ENCODE measurements at regions not wholly inside any gene's neighbourhood (a gene's known extent, or its start where the extent isn't known, plus 50 kb on each side); places are given as distances from the start of the nearest gene placed in this dataset.
"Not testable (repeated sequence)": the region's sequence is repeated elsewhere in the genome, so short reads cannot be mapped to it uniquely, and the experiment has no call there.

- Histone ChIP-seq H3K4me1 (ENCODE audit: control insufficient read depth, insufficient read depth, low read length) (no peaks in the 10 kb centered on the region), H3K4me3 (ENCODE audit: low read length) (no peak overlapping the region), H3K27me3 (ENCODE audit: control insufficient read depth, insufficient read depth, low read length) (no peaks in the 10 kb centered on the region), H3K36me3 (ENCODE audit: control insufficient read depth, insufficient read depth, low read length) (no peaks in the 10 kb centered on the region), H3K9ac (ENCODE audit: low read length) (no peak overlapping the region), H3K9me3 (ENCODE audit: control insufficient read depth, low read length) (no peaks in the 10 kb centered on the region)
Observed at GRCh38 chr5:166624573-166624972, 1666.9 kb upstream of the WWC1 start.

- H3K4me1 ChIP-seq (ENCODE audit: control insufficient read depth, insufficient read depth, low read length) = no peaks in the 10 kb centered on the region
- H3K9ac ChIP-seq (ENCODE audit: low read length) = no peak overlapping the region
- H3K9me3 ChIP-seq (ENCODE audit: control insufficient read depth, low read length) = no peaks in the 10 kb centered on the region
- no peak overlapping the region for H3K4me3 ChIP-seq (ENCODE audit: low read length)
- no peaks in the 10 kb centered on the region for H3K27me3 ChIP-seq (ENCODE audit: control insufficient read depth, insufficient read depth, low read length)
- no peaks in the 10 kb centered on the region for H3K36me3 ChIP-seq (ENCODE audit: control insufficient read depth, insufficient read depth, low read length)
Observed at GRCh38 chr5:166625210-166625865, 1666.1 kb upstream of the WWC1 start.

GRCh38 chr5:166637295-166637694 is 1654.2 kb upstream of the WWC1 start:
- Histone ChIP-seq H3K9ac (ENCODE audit: low read length) (no peak overlapping the region), H3K4me3 (ENCODE audit: low read length) (no peak overlapping the region), H3K27me3 (ENCODE audit: control insufficient read depth, insufficient read depth, low read length) (no peaks in the 10 kb centered on the region), H3K36me3 (ENCODE audit: control insufficient read depth, insufficient read depth, low read length) (no peaks in the 10 kb centered on the region), H3K9me3 (ENCODE audit: control insufficient read depth, low read length) (peaks cover 2% of the 10 kb centered on the region), H3K4me1 (ENCODE audit: control insufficient read depth, insufficient read depth, low read length) (no peaks in the 10 kb centered on the region)

- Histone ChIP-seq H3K9ac (ENCODE audit: low read length) (no peak overlapping the region), H3K36me3 (ENCODE audit: control insufficient read depth, insufficient read depth, low read length) (no peaks in the 10 kb centered on the region), H3K4me1 (ENCODE audit: control insufficient read depth, insufficient read depth, low read length) (no peaks in the 10 kb centered on the region), H3K4me3 (ENCODE audit: low read length) (no peak overlapping the region), H3K27me3 (ENCODE audit: control insufficient read depth, insufficient read depth, low read length) (no peaks in the 10 kb centered on the region), H3K9me3 (ENCODE audit: control insufficient read depth, low read length) (no peaks in the 10 kb centered on the region)
Observed at GRCh38 chr5:166639151-166639550, 1652.3 kb upstream of the WWC1 start.

GRCh38 chr5:166640136-166640535 is 1651.3 kb upstream of the WWC1 start:
- H3K4me3 ChIP-seq (ENCODE audit: low read length); H3K9me3 ChIP-seq (ENCODE audit: control insufficient read depth, low read length); H3K36me3 ChIP-seq (ENCODE audit: control insufficient read depth, insufficient read depth, low read length); H3K27me3 ChIP-seq (ENCODE audit: control insufficient read depth, insufficient read depth, low read length); H3K4me1 ChIP-seq (ENCODE audit: control insufficient read depth, insufficient read depth, low read length); H3K9ac ChIP-seq (ENCODE audit: low read length): not testable (repeated sequence)

GRCh38 chr5:166648736-166649135 is 1642.7 kb upstream of the WWC1 start:
- H3K4me1 ChIP-seq (ENCODE audit: control insufficient read depth, insufficient read depth, low read length) = no peaks in the 10 kb centered on the region
- no peak overlapping the region for H3K4me3 ChIP-seq (ENCODE audit: low read length)
- no peaks in the 10 kb centered on the region for H3K9me3 ChIP-seq (ENCODE audit: control insufficient read depth, low read length)
- H3K36me3 ChIP-seq (ENCODE audit: control insufficient read depth, insufficient read depth, low read length) = no peaks in the 10 kb centered on the region
- no peaks in the 10 kb centered on the region for H3K27me3 ChIP-seq (ENCODE audit: control insufficient read depth, insufficient read depth, low read length)
- H3K9ac ChIP-seq (ENCODE audit: low read length) = no peak overlapping the region

GRCh38 chr5:166649676-166650075 is 1641.8 kb upstream of the WWC1 start:
- no peaks in the 10 kb centered on the region for H3K4me1 ChIP-seq (ENCODE audit: control insufficient read depth, insufficient read depth, low read length)
- H3K9ac ChIP-seq (ENCODE audit: low read length) = no peak overlapping the region
- H3K9me3 ChIP-seq (ENCODE audit: control insufficient read depth, low read length) = no peaks in the 10 kb centered on the region
- no peaks in the 10 kb centered on the region for H3K27me3 ChIP-seq (ENCODE audit: control insufficient read depth, insufficient read depth, low read length)
- H3K4me3 ChIP-seq (ENCODE audit: low read length) = no peak overlapping the region
- no peaks in the 10 kb centered on the region for H3K36me3 ChIP-seq (ENCODE audit: control insufficient read depth, insufficient read depth, low read length)

- no peaks in the 10 kb centered on the region for H3K27me3 ChIP-seq (ENCODE audit: control insufficient read depth, insufficient read depth, low read length)
- H3K4me1 ChIP-seq (ENCODE audit: control insufficient read depth, insufficient read depth, low read length) = no peaks in the 10 kb centered on the region
- no peaks in the 10 kb centered on the region for H3K9me3 ChIP-seq (ENCODE audit: control insufficient read depth, low read length)
- no peaks in the 10 kb centered on the region for H3K36me3 ChIP-seq (ENCODE audit: control insufficient read depth, insufficient read depth, low read length)
- no peak overlapping the region for H3K9ac ChIP-seq (ENCODE audit: low read length)
- H3K4me3 ChIP-seq (ENCODE audit: low read length) = no peak overlapping the region
Observed at GRCh38 chr5:166651234-166651633, 1640.2 kb upstream of the WWC1 start.

- no peaks in the 10 kb centered on the region for H3K4me1 ChIP-seq (ENCODE audit: control insufficient read depth, insufficient read depth, low read length)
- H3K36me3 ChIP-seq (ENCODE audit: control insufficient read depth, insufficient read depth, low read length) = no peaks in the 10 kb centered on the region
- H3K9me3 ChIP-seq (ENCODE audit: control insufficient read depth, low read length) = no peaks in the 10 kb centered on the region
- no peaks in the 10 kb centered on the region for H3K27me3 ChIP-seq (ENCODE audit: control insufficient read depth, insufficient read depth, low read length)
- no peak overlapping the region for H3K4me3 ChIP-seq (ENCODE audit: low read length)
- H3K9ac ChIP-seq (ENCODE audit: low read length) = no peak overlapping the region
Observed at GRCh38 chr5:166671811-166672210, 1619.6 kb upstream of the WWC1 start.

GRCh38 chr5:166672431-166672830 is 1619.0 kb upstream of the WWC1 start:
- Histone ChIP-seq H3K9ac (ENCODE audit: low read length) (no peak overlapping the region), H3K27me3 (ENCODE audit: control insufficient read depth, insufficient read depth, low read length) (no peaks in the 10 kb centered on the region), H3K4me1 (ENCODE audit: control insufficient read depth, insufficient read depth, low read length) (no peaks in the 10 kb centered on the region), H3K4me3 (ENCODE audit: low read length) (no peak overlapping the region), H3K36me3 (ENCODE audit: control insufficient read depth, insufficient read depth, low read length) (no peaks in the 10 kb centered on the region), H3K9me3 (ENCODE audit: control insufficient read depth, low read length) (no peaks in the 10 kb centered on the region)

GRCh38 chr5:166677891-166678290 is 1613.6 kb upstream of the WWC1 start:
- H3K9me3 ChIP-seq (ENCODE audit: control insufficient read depth, low read length) = no peaks in the 10 kb centered on the region
- no peaks in the 10 kb centered on the region for H3K36me3 ChIP-seq (ENCODE audit: control insufficient read depth, insufficient read depth, low read length)
- H3K4me1 ChIP-seq (ENCODE audit: control insufficient read depth, insufficient read depth, low read length) = no peaks in the 10 kb centered on the region
- no peak overlapping the region for H3K4me3 ChIP-seq (ENCODE audit: low read length)
- H3K27me3 ChIP-seq (ENCODE audit: control insufficient read depth, insufficient read depth, low read length) = no peaks in the 10 kb centered on the region
- H3K9ac ChIP-seq (ENCODE audit: low read length) = no peak overlapping the region

- Histone ChIP-seq H3K4me3 (ENCODE audit: low read length) (no peak overlapping the region), H3K27me3 (ENCODE audit: control insufficient read depth, insufficient read depth, low read length) (no peaks in the 10 kb centered on the region), H3K9me3 (ENCODE audit: control insufficient read depth, low read length) (no peaks in the 10 kb centered on the region), H3K4me1 (ENCODE audit: control insufficient read depth, insufficient read depth, low read length) (no peaks in the 10 kb centered on the region), H3K36me3 (ENCODE audit: control insufficient read depth, insufficient read depth, low read length) (no peaks in the 10 kb centered on the region), H3K9ac (ENCODE audit: low read length) (no peak overlapping the region)
Observed at GRCh38 chr5:166679331-166679730, 1612.1 kb upstream of the WWC1 start.

- no peak overlapping the region for H3K9ac ChIP-seq (ENCODE audit: low read length)
- no peaks in the 10 kb centered on the region for H3K27me3 ChIP-seq (ENCODE audit: control insufficient read depth, insufficient read depth, low read length)
- H3K4me1 ChIP-seq (ENCODE audit: control insufficient read depth, insufficient read depth, low read length) = no peaks in the 10 kb centered on the region
- H3K9me3 ChIP-seq (ENCODE audit: control insufficient read depth, low read length) = no peaks in the 10 kb centered on the region
- H3K36me3 ChIP-seq (ENCODE audit: control insufficient read depth, insufficient read depth, low read length) = no peaks in the 10 kb centered on the region
- no peak overlapping the region for H3K4me3 ChIP-seq (ENCODE audit: low read length)
Observed at GRCh38 chr5:166695326-166695725, 1596.1 kb upstream of the WWC1 start.

Measured in mucosa of stomach (tissue), 1 donor.